Panc1 (cell line): ENCODE measurements at regions not wholly inside any gene's neighbourhood (a gene's known extent, or its start where the extent isn't known, plus 50 kb on each side); places are given as distances from the start of the nearest gene placed in this dataset.

Experiments used
- ATAC-seq: fragments of 200-7000 bp; cut with Tn5 transposase; 2 replicates; pipeline ENCODE4 v1.9.1; 2020; ENCODE audit warnings: mild to moderate bottlenecking, moderate library complexity
- BruUV-seq: library from RNA; stranded (reverse); fragments of 400-500 nt; replicated peaks from 2 replicates; lab custom pipeline; 2021; lab: Mats Ljungman, UMichigan
- CTCF ChIA-PET: fragments of 300-600 bp; sonication (Branson Sonifier 250); formaldehyde crosslinking; loops from one replicate; lab custom pipeline; 2022; ENCODE audit warnings: antibody characterized with exemption; lab: Charles Lee
- POLR2A ChIA-PET: fragments of 300-600 bp; sonication (Branson Sonifier 250); formaldehyde crosslinking; loops from one replicate; lab custom pipeline; 2022; ENCODE audit warnings: antibody characterized with exemption; lab: Charles Lee
- DNase-seq: peaks from one replicate; pipeline ENCODE4 v3.0.0-alpha.2; 2010; ENCODE audit warnings: low read depth, low spot score
- H3K27ac ChIP-seq: 2 replicates; pipeline ENCODE4 v1.5.1; 2011; ENCODE audit warnings: mild to moderate bottlenecking, low read length, inconsistent platforms
- H3K27me3 ChIP-seq: fragments of 200-500 bp; sonication (Bioruptor generic); 2 replicates; pipeline ENCODE4 v1.6.0; 2014; ENCODE audit warnings: low read length, inconsistent platforms; ENCODE audit not compliant: control insufficient read depth, insufficient read depth
- H3K36me3 ChIP-seq: fragments of 200-500 bp; sonication (Bioruptor generic); 2 replicates; pipeline ENCODE4 v1.5.1; 2014; ENCODE audit warnings: inconsistent platforms, mild to moderate bottlenecking, low read length, moderate library complexity; ENCODE audit not compliant: control insufficient read depth, insufficient read depth
- H3K4me1 ChIP-seq: 2 replicates; pipeline ENCODE4 v1.5.1; 2011; ENCODE audit warnings: inconsistent platforms, mild to moderate bottlenecking, low read length, moderate library complexity; ENCODE audit not compliant: control insufficient read depth, insufficient read depth
- H3K4me3 ChIP-seq, 2 experiments: 2 replicates each; pipeline ENCODE4 v1.5.1; 2011 to 2012; ENCODE audit warnings: low read depth in 2 of 2, low read length in 2 of 2, mild to moderate bottlenecking in 2 of 2, inconsistent platforms in 1 of 2, moderate library complexity in 1 of 2
- H3K9me3 ChIP-seq: fragments of 200-500 bp; sonication (Bioruptor generic); 2 replicates; pipeline ENCODE4 v1.5.1; 2014; ENCODE audit warnings: low read depth, mild to moderate bottlenecking, inconsistent platforms, low read length, moderate library complexity; ENCODE audit not compliant: control insufficient read depth, insufficient read depth
- CTCF ChIP-seq: fragments of 450-650 bp; IDR thresholded peaks from 2 replicates; pipeline ENCODE4 v1.5.1; 2017; ENCODE audit warnings: mild to moderate bottlenecking
- POLR2AphosphoS5 ChIP-seq: IDR thresholded peaks from 2 replicates; pipeline ENCODE4 v1.6.1; 2012; ENCODE audit warnings: mild to moderate bottlenecking, low read depth, low read length, moderate library complexity
- REST ChIP-seq, 2 experiments: IDR thresholded peaks; 2 replicates each; pipeline ENCODE4 v1.6.1; 2011 to 2012; ENCODE audit warnings: low read depth in 2 of 2, control low read depth in 1 of 2, low read length in 1 of 2, mild to moderate bottlenecking in 1 of 2, moderate library complexity in 1 of 2; ENCODE audit not compliant: insufficient read depth in 1 of 2
- SIN3A ChIP-seq: IDR thresholded peaks from 2 replicates; pipeline ENCODE4 v1.6.1; 2012; ENCODE audit warnings: low read depth, mild to moderate bottlenecking, low read length, moderate library complexity, borderline replicate concordance; ENCODE audit not compliant: insufficient read depth
- TCF7L2 ChIP-seq: IDR thresholded peaks from 2 replicates; pipeline ENCODE4 v1.6.1; 2011; ENCODE audit warnings: mild to moderate bottlenecking, low read depth, low read length, inconsistent platforms
- in situ Hi-C: cut with HindIII; loops from 2 replicates; pipeline ENCODE4 v1.10.0; 2016; ENCODE audit warnings: low sequenced_read_pairs, low pct_unique_long_range_greater_than_20kb
- intact Hi-C: fragments of 100-400 bp; cut with micrococcal nuclease; formaldehyde crosslinking; loops from one replicate; pipeline ENCODE4 v1.10.0; 2022; ENCODE audit not compliant: unreplicated experiment

GRCh38 chrX:6695717-6696116 lies 160.8 kb upstream of the VCX3A start:
- in situ Hi-C loops: no loop called here
- TF ChIP-seq POLR2AphosphoS5 (no peak), TCF7L2 (no peak), SIN3A (no peak), CTCF (no peak), REST (IDR thresholded peaks at IDR 0.05; ENCODE audit: insufficient read depth in 1 of 2, low read depth in 2 of 2, low read length in 1 of 2) (no peak)
- ChIA-PET CTCF (no interaction called here), POLR2A (no interaction called here)
- BruUV-seq: no TSS peak
- H3K9me3 ChIP-seq: no peaks in the 10 kb centered on the region
- no peak overlapping the region for H3K27ac ChIP-seq
- no peak overlapping the region for H3K4me3 ChIP-seq
- H3K36me3 ChIP-seq: no peaks in the 10 kb centered on the region
- H3K27me3 ChIP-seq: no peaks in the 10 kb centered on the region
- ATAC-seq (no peak), DNase-seq (no peak)
- H3K4me1 ChIP-seq: no peaks in the 10 kb centered on the region
- intact Hi-C loops: no loop called here

- no peak for ATAC-seq
- intact Hi-C loops (no loop called here), in situ Hi-C loops (no loop called here)
- no TSS peak for BruUV-seq
- no peak for TF ChIP-seq SIN3A
- ChIA-PET CTCF (no interaction called here), POLR2A (no interaction called here)
- H3K27ac ChIP-seq: no peak overlapping the region
- no peaks in the 10 kb centered on the region for H3K36me3 ChIP-seq
- no peak for DNase-seq
- no peak overlapping the region for H3K4me3 ChIP-seq
- no peaks in the 10 kb centered on the region for H3K27me3 ChIP-seq
- H3K4me1 ChIP-seq: no peaks in the 10 kb centered on the region
- no peaks in the 10 kb centered on the region for H3K9me3 ChIP-seq
Measured at GRCh38 chrX:6694977-6695376, 160.1 kb upstream of the VCX3A start.

- DNase-seq (no peak), ATAC-seq (no peak)
- H3K4me3 ChIP-seq: no peak overlapping the region
- H3K9me3 ChIP-seq: no peaks in the 10 kb centered on the region
- H3K27ac ChIP-seq: no peak overlapping the region
- intact Hi-C loops: no loop called here
- H3K36me3 ChIP-seq: no peaks in the 10 kb centered on the region
- no peak for TF ChIP-seq REST (IDR thresholded peaks at IDR 0.05; ENCODE audit: insufficient read depth in 1 of 2, low read depth in 2 of 2, low read length in 1 of 2)
- TF ChIP-seq POLR2AphosphoS5: no peak
- TF ChIP-seq TCF7L2: no peak
- no peak for TF ChIP-seq SIN3A
- no peak for TF ChIP-seq CTCF
- H3K27me3 ChIP-seq: no peaks in the 10 kb centered on the region
- no TSS peak for BruUV-seq
- ChIA-PET POLR2A (no interaction called here), CTCF (no interaction called here)
- in situ Hi-C loops: no loop called here
- H3K4me1 ChIP-seq: no peaks in the 10 kb centered on the region
Measured at GRCh38 chrX:6694221-6694620, 159.3 kb upstream of the VCX3A start.
